ENCODE measurements at regions not wholly inside any gene's neighbourhood (a gene's known extent, or its start where the extent isn't known, plus 50 kb on each side); places are given as distances from the start of the nearest gene placed in this dataset.

DNA sequence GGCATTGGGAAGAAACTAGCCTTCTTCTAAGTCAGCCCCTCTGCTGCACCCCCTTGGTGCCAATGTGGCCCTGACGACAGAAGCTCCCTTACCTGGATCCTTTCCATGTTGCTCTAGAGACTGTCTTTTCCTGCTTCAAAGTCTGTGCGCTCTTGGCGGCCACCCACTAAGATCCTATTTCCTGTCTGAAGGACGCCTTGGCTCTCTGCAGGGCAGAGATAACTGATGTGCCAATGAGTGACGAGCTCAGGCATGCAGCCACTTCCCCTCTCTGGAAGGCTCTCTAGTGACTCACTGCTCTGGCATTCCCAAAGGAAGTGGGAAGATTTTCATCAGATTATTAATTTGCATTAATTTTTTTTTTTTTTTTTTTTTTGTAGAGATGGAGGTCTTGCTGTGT is 273.5 kb downstream of the CDH20 start:
- Mint-ChIP-seq H3K27ac (peak overlapping the region; percentile 60), H3K4me1 (ENCODE audit: unreplicated experiment) (peaks cover 20% of the 10 kb centered on the region), H3K9me3 (peaks cover 4% of the 10 kb centered on the region), H3K27me3 (peaks cover 21% of the 10 kb centered on the region), H3K36me3 (no peaks in the 10 kb centered on the region), H3K4me3 (peak overlapping the region; percentile 71)
- no peak for DNase-seq (ENCODE audit: extremely low spot score, unreplicated experiment)
- TF ChIP-seq, protein P1, sequence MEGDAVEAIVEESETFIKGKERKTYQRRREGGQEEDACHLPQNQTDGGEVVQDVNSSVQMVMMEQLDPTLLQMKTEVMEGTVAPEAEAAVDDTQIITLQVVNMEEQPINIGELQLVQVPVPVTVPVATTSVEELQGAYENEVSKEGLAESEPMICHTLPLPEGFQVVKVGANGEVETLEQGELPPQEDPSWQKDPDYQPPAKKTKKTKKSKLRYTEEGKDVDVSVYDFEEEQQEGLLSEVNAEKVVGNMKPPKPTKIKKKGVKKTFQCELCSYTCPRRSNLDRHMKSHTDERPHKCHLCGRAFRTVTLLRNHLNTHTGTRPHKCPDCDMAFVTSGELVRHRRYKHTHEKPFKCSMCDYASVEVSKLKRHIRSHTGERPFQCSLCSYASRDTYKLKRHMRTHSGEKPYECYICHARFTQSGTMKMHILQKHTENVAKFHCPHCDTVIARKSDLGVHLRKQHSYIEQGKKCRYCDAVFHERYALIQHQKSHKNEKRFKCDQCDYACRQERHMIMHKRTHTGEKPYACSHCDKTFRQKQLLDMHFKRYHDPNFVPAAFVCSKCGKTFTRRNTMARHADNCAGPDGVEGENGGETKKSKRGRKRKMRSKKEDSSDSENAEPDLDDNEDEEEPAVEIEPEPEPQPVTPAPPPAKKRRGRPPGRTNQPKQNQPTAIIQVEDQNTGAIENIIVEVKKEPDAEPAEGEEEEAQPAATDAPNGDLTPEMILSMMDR (conservative IDR thresholded peaks at IDR 0.05) = no peak

DNA sequence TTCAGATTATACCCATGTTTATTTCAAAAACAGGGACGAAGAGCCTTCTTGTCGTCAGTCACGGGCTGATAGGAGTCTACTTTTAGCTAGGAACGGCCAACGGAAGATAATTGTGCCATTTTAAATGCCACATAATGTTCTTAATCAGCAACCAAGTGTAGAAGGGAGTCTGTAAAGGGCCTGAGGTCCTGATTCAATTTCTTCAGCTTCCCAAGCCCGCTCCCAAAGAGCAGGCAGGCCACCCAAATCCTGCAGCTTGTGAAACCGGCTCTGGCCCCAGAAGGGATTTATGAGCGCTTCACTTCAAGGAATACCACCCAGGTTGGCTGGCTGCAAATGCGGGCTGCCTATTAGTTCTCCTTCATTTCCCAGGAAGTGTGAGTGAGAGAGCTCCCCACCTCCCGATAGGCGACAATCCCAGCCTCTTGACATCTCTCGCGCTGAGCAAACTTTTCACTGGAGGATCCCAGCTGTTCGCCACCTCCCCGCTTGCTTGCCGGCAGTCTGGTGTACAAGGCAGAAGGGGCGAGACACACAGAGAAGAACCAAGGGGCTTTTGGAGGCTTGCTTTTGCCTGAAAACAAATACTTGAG is 272.9 kb downstream of the CDH20 start:
- Mint-ChIP-seq H3K4me3 (peak overlapping the region; percentile 64), H3K36me3 (no peaks in the 10 kb centered on the region), H3K9me3 (no peaks in the 10 kb centered on the region), H3K4me1 (ENCODE audit: unreplicated experiment) (peaks cover 20% of the 10 kb centered on the region), H3K27ac (peak overlapping the region; percentile 60), H3K27me3 (peaks cover 21% of the 10 kb centered on the region)
- TF ChIP-seq, protein P1 (conservative IDR thresholded peaks at IDR 0.05) = no peak
- DNase-seq (ENCODE audit: extremely low spot score, unreplicated experiment) = no peak

DNA sequence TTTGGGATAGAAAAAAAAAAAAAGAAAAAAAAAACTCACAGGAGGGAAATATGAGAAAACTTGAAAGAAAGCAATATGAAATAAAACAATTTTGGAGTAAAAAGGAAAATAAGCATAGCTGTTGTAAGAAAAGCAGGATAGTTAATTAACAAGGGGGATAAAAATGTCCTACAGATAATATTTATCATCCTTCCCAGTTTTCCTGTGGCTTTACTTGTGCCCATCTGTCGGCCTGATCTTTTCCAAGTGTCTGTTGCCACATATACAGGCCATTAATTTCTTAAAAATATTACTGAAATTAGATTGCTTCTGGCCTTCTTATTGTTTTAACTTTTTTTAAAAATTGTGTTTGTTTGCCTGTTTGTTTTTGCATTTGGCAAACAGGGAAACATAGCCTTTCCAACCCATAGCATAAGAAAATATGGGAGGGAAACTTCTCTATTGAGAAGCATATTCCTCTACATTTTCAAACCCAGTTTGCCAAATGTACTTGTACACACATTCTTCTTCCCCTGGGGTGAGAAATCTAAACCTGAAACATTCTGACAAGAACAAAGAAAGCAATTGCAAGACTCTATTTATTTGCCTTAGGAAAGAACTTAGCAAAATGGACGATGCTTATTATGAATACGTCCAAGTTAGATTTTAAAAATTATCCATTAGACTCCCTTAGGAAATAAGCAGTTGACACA is 272.3 kb downstream of the CDH20 start:
- Mint-ChIP-seq H3K4me1 (ENCODE audit: unreplicated experiment) (peaks cover 20% of the 10 kb centered on the region), H3K4me3 (peak overlapping the region; percentile 64), H3K36me3 (no peaks in the 10 kb centered on the region), H3K9me3 (peaks cover 2% of the 10 kb centered on the region), H3K27me3 (peaks cover 21% of the 10 kb centered on the region), H3K27ac (peak overlapping the region; percentile 60)
- DNase-seq (ENCODE audit: extremely low spot score, unreplicated experiment) = no peak
- TF ChIP-seq, protein P1 (conservative IDR thresholded peaks at IDR 0.05) = no peak

Measured in type B pancreatic cell (in vitro differentiated cells).